ENCODE measurements at regions not wholly inside any gene's neighbourhood (a gene's known extent, or its start where the extent isn't known, plus 50 kb on each side); places are given as distances from the start of the nearest gene placed in this dataset.
A peak's percentile ranks its signal among the peaks of the same experiment; 100 is the strongest.
"Not testable (repeated sequence)": the region's sequence is repeated elsewhere in the genome, so short reads cannot be mapped to it uniquely, and the experiment has no call there.

DNA sequence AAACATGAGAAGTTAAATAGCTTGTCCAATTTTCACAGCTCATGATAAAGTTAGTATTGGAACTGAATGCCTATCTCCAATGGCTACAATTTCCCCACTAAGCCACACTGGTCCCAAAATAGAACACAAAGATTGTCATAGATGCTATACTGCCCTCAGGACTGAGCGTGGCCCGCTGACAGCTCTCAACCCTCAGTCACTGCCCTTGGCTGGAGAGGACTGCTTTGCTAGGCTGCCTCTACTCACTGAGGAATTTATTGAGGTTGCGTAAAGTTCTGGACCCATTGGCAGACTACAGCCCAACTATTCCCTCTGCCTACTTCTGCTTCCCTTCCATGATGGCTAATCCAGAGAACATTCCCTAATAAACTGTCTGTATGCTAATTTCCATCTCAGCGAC lies 165.5 kb upstream of the BET1 start:
- DNase-seq (ENCODE audit: low read depth in 4 of 4, low spot score in 2 of 4), result no peak

GRCh38 chr7:94170836-94171235 lies 166.7 kb upstream of the BET1 start:
- no peak for DNase-seq (ENCODE audit: low read depth in 4 of 4, low spot score in 2 of 4)

GRCh38 chr7:94173436-94173835 lies 169.3 kb upstream of the BET1 start:
- DNase-seq (ENCODE audit: low read depth in 4 of 4, low spot score in 2 of 4), result no peak

GRCh38 chr7:94174375-94174774 lies 170.2 kb upstream of the BET1 start:
- DNase-seq (ENCODE audit: low read depth in 4 of 4, low spot score in 2 of 4), result no peak

- no peak for DNase-seq (ENCODE audit: low read depth in 4 of 4, low spot score in 2 of 4)
Measured at GRCh38 chr7:94174956-94175355, 170.8 kb upstream of the BET1 start.

DNA sequence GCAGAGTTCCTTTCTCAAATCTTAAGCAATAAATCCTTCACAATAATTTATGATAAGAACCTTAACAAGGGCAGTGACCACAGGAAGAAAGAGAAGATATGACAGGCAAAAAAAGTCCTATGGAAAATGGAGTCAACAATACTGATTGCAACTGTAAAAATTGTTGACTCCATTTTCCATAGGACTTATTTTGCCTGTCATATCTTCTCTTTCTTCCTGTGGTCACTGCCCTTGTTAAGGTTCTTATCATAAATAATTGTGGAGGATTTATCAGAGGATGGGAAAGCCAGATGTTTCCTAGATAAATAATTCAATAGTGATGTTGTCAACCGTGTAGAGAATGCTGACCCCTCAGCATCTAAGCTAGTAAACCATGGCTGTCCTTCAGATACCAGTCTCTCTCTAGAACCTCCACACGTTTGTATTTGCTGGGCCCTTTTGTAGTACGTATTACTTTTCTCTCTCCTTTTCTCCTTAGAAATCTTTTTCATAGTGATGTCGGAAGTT lies 172.6 kb upstream of the BET1 start:
- no peak for DNase-seq (ENCODE audit: low read depth in 4 of 4, low spot score in 2 of 4)

DNA sequence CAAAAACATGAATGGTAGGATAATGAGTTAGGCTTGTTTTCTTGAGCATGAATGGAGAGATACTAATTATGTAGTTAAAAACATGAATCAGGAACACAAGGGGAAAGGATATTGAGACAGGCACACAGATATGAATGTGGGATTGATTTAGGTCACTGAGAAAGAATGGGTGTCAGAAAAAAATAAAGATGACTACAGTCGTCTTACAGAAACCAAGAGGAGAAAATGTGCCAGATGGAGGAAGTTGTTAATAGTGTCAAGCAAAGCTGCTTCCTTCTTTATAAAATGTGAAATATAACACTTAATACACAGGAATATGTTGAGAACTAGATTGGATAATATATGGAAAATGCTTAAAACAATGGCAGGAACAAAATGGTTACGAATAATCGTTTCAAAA lies 173.3 kb upstream of the BET1 start:
- no peak for DNase-seq (ENCODE audit: low read depth in 4 of 4, low spot score in 2 of 4)

GRCh38 chr7:94178230-94178629 lies 174.1 kb upstream of the BET1 start:
- DNase-seq (ENCODE audit: low read depth in 4 of 4, low spot score in 2 of 4), result no peak

GRCh38 chr7:94179466-94179865 lies 175.3 kb upstream of the BET1 start:
- DNase-seq (ENCODE audit: low read depth in 4 of 4, low spot score in 2 of 4), result no peak

DNA sequence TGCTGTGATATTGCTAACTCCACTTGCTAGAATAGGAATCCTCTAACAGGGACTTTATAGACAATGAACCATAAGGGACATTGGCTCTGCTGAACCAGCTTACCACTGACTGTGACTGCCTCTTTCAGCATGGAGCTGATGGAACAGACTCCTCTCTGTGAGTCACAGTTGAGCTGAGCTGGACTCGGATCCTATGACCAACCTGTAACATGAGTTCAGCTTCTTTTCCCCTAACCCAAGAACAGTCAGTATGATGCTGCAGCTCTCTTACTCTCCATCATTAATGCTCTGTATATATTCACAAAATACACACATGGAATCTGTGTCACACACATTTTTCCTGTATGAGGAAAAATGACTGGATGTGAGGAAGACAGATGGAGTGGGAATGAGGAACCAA lies 177.9 kb upstream of the BET1 start:
- DNase-seq (ENCODE audit: low read depth in 4 of 4, low spot score in 2 of 4), result no peak

DNA sequence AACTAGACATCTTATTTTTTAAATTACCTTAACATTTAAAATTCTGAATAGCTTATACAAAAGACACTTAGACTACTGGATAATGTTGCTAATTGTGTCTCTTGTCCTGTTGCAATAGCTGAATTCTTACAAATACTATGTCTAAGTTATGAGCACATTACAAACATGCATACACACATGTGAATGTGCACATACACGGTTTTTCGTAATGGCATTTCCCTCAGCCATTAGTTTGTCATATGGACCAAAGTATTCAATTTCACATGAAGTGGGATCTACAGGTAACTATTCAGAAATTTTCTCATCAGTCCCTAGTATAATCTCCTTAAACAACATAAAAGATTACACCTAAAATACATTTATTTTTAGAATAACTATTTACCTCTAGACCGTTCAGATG lies 178.6 kb upstream of the BET1 start:
- no peak for DNase-seq (ENCODE audit: low read depth in 4 of 4, low spot score in 2 of 4)

GRCh38 chr7:94183289-94183749 lies 179.2 kb upstream of the BET1 start:
- peak in 2 of 4 donors; percentile 10 to 24 for DNase-seq (ENCODE audit: low read depth in 4 of 4, low spot score in 2 of 4)

DNA sequence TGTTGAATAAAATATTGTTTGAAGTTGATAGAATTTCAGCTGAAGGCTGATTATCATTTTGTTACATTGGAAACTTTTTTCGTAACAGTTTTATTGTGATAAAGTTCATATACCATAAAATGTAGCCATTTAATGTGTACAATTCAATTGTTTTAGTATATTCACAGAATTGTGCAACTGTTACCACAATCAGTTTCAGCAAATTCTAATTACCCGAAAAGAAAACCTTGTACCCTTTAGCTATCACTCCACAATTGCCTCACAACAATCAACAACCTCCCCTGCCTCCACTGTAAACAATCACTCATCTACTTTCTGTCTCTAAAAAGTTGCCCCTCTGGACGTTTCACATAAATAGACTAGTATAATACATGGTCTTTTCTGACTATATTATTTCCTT lies 179.7 kb upstream of the BET1 start:
- no peak for DNase-seq (ENCODE audit: low read depth in 4 of 4, low spot score in 2 of 4)

- DNase-seq (ENCODE audit: low read depth in 4 of 4, low spot score in 2 of 4), result no peak
Measured at GRCh38 chr7:94188350-94188749, 184.2 kb upstream of the BET1 start.

GRCh38 chr7:94190599-94191061 lies 186.5 kb upstream of the BET1 start:
- no peak for DNase-seq (ENCODE audit: low read depth in 4 of 4, low spot score in 2 of 4)

- DNase-seq (ENCODE audit: low read depth in 4 of 4, low spot score in 2 of 4), result not testable (repeated sequence)
Measured at GRCh38 chr7:94194426-94194825, 190.3 kb upstream of the BET1 start.

GRCh38 chr7:94195201-94195600 lies 191.0 kb upstream of the BET1 start:
- DNase-seq (ENCODE audit: low read depth in 4 of 4, low spot score in 2 of 4), result no peak

GRCh38 chr7:94195813-94196212 lies 191.7 kb upstream of the BET1 start:
- no peak for DNase-seq (ENCODE audit: low read depth in 4 of 4, low spot score in 2 of 4)

GRCh38 chr7:94205529-94205928 lies 189.2 kb upstream of the COL1A2 start:
- DNase-seq (ENCODE audit: low read depth in 4 of 4, low spot score in 2 of 4), result no peak

DNA sequence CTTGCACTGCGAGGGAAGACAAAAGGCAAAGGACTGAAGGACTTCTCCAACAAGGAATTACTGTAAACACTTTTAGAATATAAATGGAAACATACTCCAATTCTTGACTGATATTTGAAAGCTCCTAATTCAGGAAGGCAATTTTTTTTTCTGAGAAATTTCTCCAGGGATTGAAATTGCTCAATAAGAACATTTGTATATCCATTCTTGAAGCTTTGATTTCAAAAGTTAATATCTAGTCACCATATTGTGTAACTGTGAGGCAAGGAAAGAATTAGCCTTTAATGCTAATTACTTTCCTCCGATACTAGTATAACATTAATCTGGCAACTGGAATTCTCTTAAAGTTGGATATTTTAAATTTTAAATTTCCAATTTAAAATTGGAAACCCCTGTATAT lies 188.4 kb upstream of the COL1A2 start:
- DNase-seq (ENCODE audit: low read depth in 4 of 4, low spot score in 2 of 4), result no peak

DNA sequence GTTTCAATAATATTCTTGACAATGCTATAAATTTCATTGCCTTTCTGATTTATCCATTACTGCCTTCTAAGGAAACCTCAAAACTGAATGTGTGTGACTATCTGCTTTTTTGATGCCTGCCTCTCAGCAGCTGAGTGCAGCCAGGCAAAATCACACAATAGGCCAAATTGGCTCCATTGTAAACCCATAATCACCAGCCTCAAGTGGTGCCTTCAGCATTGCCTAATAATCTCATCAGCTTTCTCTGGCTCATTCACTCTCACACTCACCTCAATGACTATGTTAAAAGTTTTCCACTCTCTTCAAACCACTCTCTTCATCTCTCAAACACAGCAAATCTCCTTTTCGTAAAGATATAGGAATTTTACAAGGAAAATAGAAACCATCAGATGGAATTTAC lies 182.5 kb upstream of the COL1A2 start:
- no peak for DNase-seq (ENCODE audit: low read depth in 4 of 4, low spot score in 2 of 4)

- no peak for DNase-seq (ENCODE audit: low read depth in 4 of 4, low spot score in 2 of 4)
Measured at GRCh38 chr7:94216944-94217461, 177.7 kb upstream of the COL1A2 start.

- DNase-seq (ENCODE audit: low read depth in 4 of 4, low spot score in 2 of 4), result no peak
Measured at GRCh38 chr7:94217766-94218165, 176.9 kb upstream of the COL1A2 start.
